ENCODE measurements at regions not wholly inside any gene's neighbourhood (a gene's known extent, or its start where the extent isn't known, plus 50 kb on each side); places are given as distances from the start of the nearest gene placed in this dataset.
"Not testable (repeated sequence)": the region's sequence is repeated elsewhere in the genome, so short reads cannot be mapped to it uniquely, and the experiment has no call there.

- Mint-ChIP-seq H3K4me3 (ENCODE audit: unreplicated experiment) (peak overlapping the region; percentile 20), H3K36me3 (ENCODE audit: low read depth, unreplicated experiment) (no peaks in the 10 kb centered on the region), H3K27ac (ENCODE audit: unreplicated experiment) (no peak overlapping the region), H3K4me1 (ENCODE audit: low read depth, unreplicated experiment) (peaks cover 2% of the 10 kb centered on the region), H3K9me3 (ENCODE audit: unreplicated experiment) (peaks cover 5% of the 10 kb centered on the region), H3K27me3 (ENCODE audit: low read depth, unreplicated experiment) (peaks cover 21% of the 10 kb centered on the region)
- TF ChIP-seq CTCF (IDR thresholded peaks at IDR 0.05; ENCODE audit: insufficient read depth, low read depth, low read length): no peak
- H3K4me3 ChIP-seq (ENCODE audit: insufficient read depth, low read depth, low read length): no peak overlapping the region
- H2AFZ ChIP-seq (ENCODE audit: low read depth, low read length): no peak overlapping the region
- H3K4me1 ChIP-seq (ENCODE audit: insufficient read depth, low read length): no peaks in the 10 kb centered on the region
- no peaks in the 10 kb centered on the region for H4K20me1 ChIP-seq (ENCODE audit: insufficient read depth, low read length)
- FAIRE-seq (no peak), DNase-seq (ENCODE audit: low read depth) (no peak)
- H3K9ac ChIP-seq (ENCODE audit: low read length): no peak overlapping the region
- H3K79me2 ChIP-seq (ENCODE audit: insufficient read depth, low read length): no peaks in the 10 kb centered on the region
- H3K27ac ChIP-seq (ENCODE audit: low read depth, low read length): no peak overlapping the region
- no peaks in the 10 kb centered on the region for H3K9me3 ChIP-seq (ENCODE audit: insufficient read depth, low read depth, low read length)
- no peaks in the 10 kb centered on the region for H3K27me3 ChIP-seq (ENCODE audit: insufficient read depth, low read length)
- H3K36me3 ChIP-seq (ENCODE audit: insufficient read depth, low read length): no peaks in the 10 kb centered on the region
- H3K4me2 ChIP-seq (ENCODE audit: low read length): no peak overlapping the region
Measured at GRCh38 chr16:88196471-88197400, 186.0 kb upstream of the ZNF469 start.

- Mint-ChIP-seq H3K9me3 (ENCODE audit: unreplicated experiment) (peaks cover 2% of the 10 kb centered on the region), H3K27me3 (ENCODE audit: low read depth, unreplicated experiment) (peaks cover 21% of the 10 kb centered on the region), H3K4me1 (ENCODE audit: low read depth, unreplicated experiment) (peaks cover 2% of the 10 kb centered on the region), H3K36me3 (ENCODE audit: low read depth, unreplicated experiment) (no peaks in the 10 kb centered on the region), H3K4me3 (ENCODE audit: unreplicated experiment) (no peak overlapping the region), H3K27ac (ENCODE audit: unreplicated experiment) (no peak overlapping the region)
- Histone ChIP-seq H2AFZ (ENCODE audit: low read depth, low read length) (no peak overlapping the region), H3K27ac (ENCODE audit: low read depth, low read length) (no peak overlapping the region), H4K20me1 (ENCODE audit: insufficient read depth, low read length) (no peaks in the 10 kb centered on the region), H3K4me2 (ENCODE audit: low read length) (no peak overlapping the region), H3K36me3 (ENCODE audit: insufficient read depth, low read length) (no peaks in the 10 kb centered on the region), H3K79me2 (ENCODE audit: insufficient read depth, low read length) (no peaks in the 10 kb centered on the region), H3K9ac (ENCODE audit: low read length) (no peak overlapping the region), H3K4me1 (ENCODE audit: insufficient read depth, low read length) (no peaks in the 10 kb centered on the region), H3K4me3 (ENCODE audit: insufficient read depth, low read depth, low read length) (no peak overlapping the region), H3K27me3 (ENCODE audit: insufficient read depth, low read length) (no peaks in the 10 kb centered on the region), H3K9me3 (ENCODE audit: insufficient read depth, low read depth, low read length) (no peaks in the 10 kb centered on the region)
- no peak for TF ChIP-seq CTCF (IDR thresholded peaks at IDR 0.05; ENCODE audit: insufficient read depth, low read depth, low read length)
- no peak for TF ChIP-seq EZH2 (IDR thresholded peaks at IDR 0.05; ENCODE audit: insufficient read depth, low read length)
- no peak for FAIRE-seq
- no peak for DNase-seq (ENCODE audit: low read depth)
Measured at GRCh38 chr16:88197481-88198456, 185.0 kb upstream of the ZNF469 start.

GRCh38 chr16:88198457-88199295, 184.1 kb upstream of the ZNF469 start:
- not testable (repeated sequence) for H3K27ac ChIP-seq (ENCODE audit: low read depth, low read length); H3K9me3 ChIP-seq (ENCODE audit: insufficient read depth, low read depth, low read length); FAIRE-seq; H3K27me3 ChIP-seq (ENCODE audit: insufficient read depth, low read length); H3K4me1 ChIP-seq (ENCODE audit: insufficient read depth, low read length); H3K36me3 Mint-ChIP-seq (ENCODE audit: low read depth, unreplicated experiment); H3K36me3 ChIP-seq (ENCODE audit: insufficient read depth, low read length); H3K4me3 ChIP-seq (ENCODE audit: insufficient read depth, low read depth, low read length); H3K4me3 Mint-ChIP-seq (ENCODE audit: unreplicated experiment); H3K9me3 Mint-ChIP-seq (ENCODE audit: unreplicated experiment); H3K27ac Mint-ChIP-seq (ENCODE audit: unreplicated experiment); H4K20me1 ChIP-seq (ENCODE audit: insufficient read depth, low read length); H3K4me2 ChIP-seq (ENCODE audit: low read length); H3K79me2 ChIP-seq (ENCODE audit: insufficient read depth, low read length); H3K9ac ChIP-seq (ENCODE audit: low read length); DNase-seq (ENCODE audit: low read depth); H2AFZ ChIP-seq (ENCODE audit: low read depth, low read length); H3K4me1 Mint-ChIP-seq (ENCODE audit: low read depth, unreplicated experiment)
- H3K27me3 Mint-ChIP-seq (ENCODE audit: low read depth, unreplicated experiment): peaks cover 21% of the 10 kb centered on the region
